Suppressor macrophage treated with lipopolysaccharide for 4 hours (primary cell): ENCODE measurements at regions not wholly inside any gene's neighbourhood (a gene's known extent, or its start where the extent isn't known, plus 50 kb on each side); places are given as distances from the start of the nearest gene placed in this dataset.
"Not testable (repeated sequence)": the region's sequence is repeated elsewhere in the genome, so short reads cannot be mapped to it uniquely, and the experiment has no call there.

Experiments used
- DNase-seq: peaks from one replicate; pipeline ENCODE4 v3.0.0-alpha.2; 2020

DNA sequence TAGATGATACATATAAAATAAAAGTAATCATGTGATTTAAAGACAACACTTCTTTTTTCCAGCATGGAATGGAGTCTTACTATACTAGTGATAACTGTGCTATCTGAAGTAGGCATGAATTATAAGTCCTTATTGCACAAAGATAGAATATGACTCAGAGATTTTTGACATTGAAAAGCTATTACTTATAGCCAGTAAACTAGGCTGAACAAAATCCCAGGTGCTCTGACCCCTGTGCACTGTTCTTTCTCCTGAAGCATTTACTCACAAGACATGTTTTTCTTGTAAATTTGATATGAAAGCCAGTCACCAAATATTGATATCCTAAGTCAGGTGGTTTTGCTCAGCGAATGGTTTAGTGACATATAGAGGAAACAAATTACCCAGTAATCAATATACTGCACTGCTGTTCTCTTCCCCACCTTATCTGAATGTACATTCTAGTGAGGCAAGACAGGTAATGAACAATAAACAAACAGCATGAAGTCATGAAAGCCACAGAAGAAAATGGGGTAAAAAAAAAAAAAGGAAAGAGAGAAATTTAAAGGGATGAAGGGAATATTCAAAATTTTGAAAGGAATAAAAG is 1567.0 kb upstream of the SPRY2 start:
- no peak for DNase-seq

DNA sequence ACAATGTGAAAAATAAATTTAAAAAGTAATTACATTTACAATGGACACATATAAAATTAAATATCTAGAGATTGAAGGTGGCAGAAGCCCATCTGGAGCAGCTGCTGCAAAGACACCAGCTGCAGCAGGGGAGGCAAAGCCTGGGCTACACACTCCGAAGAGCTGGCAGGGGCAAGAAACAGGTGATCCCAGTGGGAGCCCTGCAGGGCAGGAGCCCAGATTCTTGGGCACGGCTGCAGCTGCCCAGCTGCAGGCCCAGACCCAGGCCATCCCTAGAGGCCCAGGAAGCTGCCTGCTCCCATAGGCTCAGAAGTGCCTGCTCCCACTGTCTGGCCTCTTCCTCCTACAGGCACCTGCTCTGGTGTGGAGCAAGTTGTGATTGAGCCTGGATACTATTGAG is 1547.9 kb upstream of the SPRY2 start:
- DNase-seq = no peak

GRCh38 chr13:81874681-81875661 is 1534.0 kb upstream of the SPRY2 start:
- no peak for DNase-seq

GRCh38 chr13:81874253-81874652 is 1533.3 kb upstream of the SPRY2 start:
- no peak for DNase-seq

DNA sequence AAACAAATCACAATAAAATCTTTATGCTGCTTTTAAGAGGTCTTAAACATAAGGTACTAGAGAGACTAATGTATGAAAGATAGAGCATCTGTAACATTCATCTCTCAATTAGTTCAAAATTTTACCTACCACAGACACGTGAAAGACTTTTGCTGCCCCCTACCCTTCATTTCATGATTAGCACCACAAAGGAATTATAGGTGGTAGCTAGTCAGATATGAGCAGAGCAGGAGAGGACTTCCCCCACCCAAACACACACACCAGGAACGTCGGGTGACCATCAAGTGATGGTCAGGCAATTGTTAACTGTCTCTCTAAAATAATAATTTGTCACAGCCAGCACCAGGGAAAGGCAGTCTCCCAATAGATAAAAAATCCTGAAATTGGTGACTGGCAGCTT is 1531.7 kb upstream of the SPRY2 start:
- no peak for DNase-seq

DNA sequence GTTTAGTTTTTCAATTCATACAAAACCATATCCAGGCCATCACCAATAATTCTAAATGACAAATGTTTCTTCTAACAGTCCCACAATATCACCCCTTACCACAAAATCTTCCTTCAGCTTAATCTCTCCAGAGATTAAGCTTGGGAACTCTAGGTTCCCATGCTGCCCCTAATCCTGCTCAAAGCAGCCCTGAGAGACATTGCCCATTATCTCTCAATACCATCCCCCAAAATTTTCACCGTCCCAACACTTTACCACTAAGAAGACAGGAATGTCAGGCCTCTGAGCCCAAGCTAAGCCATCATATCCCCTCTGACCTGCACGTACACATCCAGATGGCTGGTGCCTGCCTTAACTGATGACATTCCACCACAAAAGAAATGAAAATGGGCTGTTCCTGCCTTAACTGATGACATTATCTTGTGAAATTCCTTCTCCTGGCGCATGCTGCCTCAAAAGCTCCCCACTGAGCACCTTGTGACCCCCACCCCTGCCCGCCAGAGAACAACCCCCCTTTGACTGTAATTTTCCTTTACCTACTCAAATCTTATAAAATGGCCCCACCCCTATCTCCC is 1530.9 kb upstream of the SPRY2 start:
- not testable (repeated sequence) for DNase-seq

DNA sequence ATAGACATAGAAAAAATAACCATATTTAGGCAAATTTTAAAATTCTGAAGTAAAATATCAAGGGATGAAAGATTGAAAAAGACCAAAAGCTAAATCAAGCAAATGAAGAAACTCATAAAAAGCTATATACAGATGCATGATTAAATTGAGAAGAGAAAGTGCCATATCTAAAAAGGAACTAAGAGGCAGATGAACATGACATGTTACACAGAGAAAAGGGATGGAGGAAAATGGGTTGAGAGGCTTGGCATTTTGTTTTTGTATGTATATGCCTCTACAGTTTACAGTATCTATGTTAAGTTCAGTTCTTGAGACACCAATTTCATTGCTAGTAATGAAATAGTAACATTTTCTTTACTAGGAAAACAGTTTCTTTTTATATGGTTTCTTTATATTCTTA is 1507.4 kb upstream of the SPRY2 start:
- no peak for DNase-seq

DNA sequence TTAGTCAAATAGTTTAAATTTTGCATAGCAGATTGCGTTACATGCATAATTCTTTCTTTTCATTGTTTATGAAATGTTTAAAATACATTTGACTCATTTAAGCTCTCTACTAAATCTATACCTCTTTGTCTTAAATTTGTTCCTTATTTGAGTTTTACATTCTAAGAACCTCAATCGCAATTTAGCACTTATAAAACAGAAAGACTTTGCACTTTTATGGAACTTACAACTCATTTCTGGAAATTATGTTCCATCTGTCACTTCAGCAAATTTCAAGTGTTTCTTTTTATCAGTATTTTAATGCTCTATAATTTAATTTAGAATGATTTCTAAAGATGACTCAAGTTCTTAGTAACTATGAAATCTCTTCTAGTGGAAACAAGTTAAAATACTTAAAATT is 1505.8 kb upstream of the SPRY2 start:
- DNase-seq = no peak

DNA sequence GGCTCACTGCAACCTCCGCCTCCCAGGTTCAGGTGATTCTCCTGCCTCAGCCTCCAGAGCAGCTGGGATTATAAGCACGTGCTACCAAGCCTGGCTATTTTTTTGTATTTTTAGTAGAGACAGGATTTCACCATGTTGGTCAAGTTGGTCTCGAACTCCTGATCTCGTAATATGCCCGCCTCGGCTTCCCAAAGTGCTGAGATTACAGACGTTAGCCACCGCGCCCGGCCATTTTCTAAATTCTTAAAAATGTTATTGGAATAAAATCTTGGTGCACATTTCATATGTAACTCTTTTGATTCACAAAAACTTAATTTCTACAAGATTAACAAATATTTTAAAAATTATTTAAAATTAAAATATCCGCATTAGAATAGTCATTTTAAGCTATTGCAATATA is 1480.3 kb upstream of the SPRY2 start:
- DNase-seq = no peak

- DNase-seq = no peak
These were observed 1459.5 kb upstream of the SPRY2 start for GRCh38 chr13:81800433-81800832.

GRCh38 chr13:81795710-81796109 is 1454.8 kb upstream of the SPRY2 start:
- no peak for DNase-seq

GRCh38 chr13:81791641-81792040 is 1450.7 kb upstream of the SPRY2 start:
- no peak for DNase-seq

DNA sequence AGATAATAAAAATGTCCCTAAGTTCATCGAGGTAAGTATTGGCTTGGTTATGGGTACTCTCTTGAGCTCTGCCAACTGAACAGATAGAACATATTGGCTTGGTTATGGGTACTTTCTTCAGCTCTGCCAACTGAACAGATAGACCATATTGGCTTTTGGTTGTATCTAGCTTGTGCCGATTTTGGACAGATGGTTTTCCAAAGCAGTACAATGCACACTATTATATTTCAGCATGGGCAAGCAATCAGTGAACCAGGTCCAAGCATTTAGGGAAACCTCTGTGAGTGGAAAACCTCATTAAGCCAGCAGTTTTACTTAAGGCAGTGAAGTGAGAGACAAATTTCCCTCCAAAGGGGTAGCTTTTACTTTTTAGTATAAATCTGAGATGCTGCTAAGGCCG is 1440.5 kb upstream of the SPRY2 start:
- no peak for DNase-seq

- no peak for DNase-seq
These were observed 1439.0 kb upstream of the SPRY2 start for GRCh38 chr13:81779876-81780275.

GRCh38 chr13:81778350-81778749 is 1437.4 kb upstream of the SPRY2 start:
- DNase-seq = no peak

GRCh38 chr13:81773263-81773662 is 1432.3 kb upstream of the SPRY2 start:
- no peak for DNase-seq

GRCh38 chr13:81771951-81772350 is 1431.0 kb upstream of the SPRY2 start:
- DNase-seq = no peak

GRCh38 chr13:81770868-81771505 is 1430.1 kb upstream of the SPRY2 start:
- no peak for DNase-seq

- DNase-seq = no peak
These were observed 1421.5 kb upstream of the SPRY2 start for GRCh38 chr13:81762449-81762848.

GRCh38 chr13:81760316-81760715 is 1419.4 kb upstream of the SPRY2 start:
- no peak for DNase-seq

DNA sequence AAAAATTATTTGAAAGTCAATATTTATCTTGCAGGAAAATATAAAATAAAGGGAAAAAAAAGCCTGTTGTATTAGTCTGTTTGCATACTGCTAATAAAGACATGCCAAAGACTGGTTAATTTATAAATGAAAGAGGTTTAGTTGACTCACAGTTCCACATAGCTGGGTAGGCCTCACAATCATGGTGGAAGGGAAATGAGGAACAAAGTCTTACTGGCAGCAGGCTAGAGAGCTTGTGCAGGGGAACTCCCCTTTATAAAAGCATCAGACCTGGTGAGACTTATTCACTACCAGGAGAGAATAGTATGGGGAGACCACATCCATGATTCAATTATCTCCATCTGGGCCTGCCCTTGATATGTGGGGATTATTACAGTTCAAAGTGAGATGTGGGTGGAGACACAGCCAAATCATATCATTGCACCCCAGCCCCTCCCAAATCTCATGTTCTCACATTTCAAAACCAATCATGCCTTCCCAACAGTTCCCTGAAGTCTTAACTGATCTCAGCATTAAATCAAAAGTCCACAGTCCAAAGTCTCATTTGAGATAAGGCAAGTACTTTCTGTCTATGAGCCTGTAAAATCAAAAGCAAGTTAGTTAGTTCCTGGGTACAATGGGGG is 1416.5 kb upstream of the SPRY2 start:
- no peak for DNase-seq

- DNase-seq = no peak
These were observed 1404.5 kb upstream of the SPRY2 start for GRCh38 chr13:81745391-81745790.

- no peak for DNase-seq
These were observed 1397.4 kb upstream of the SPRY2 start for GRCh38 chr13:81738364-81738763.
